ENCODE measurements at regions not wholly inside any gene's neighbourhood (a gene's known extent, or its start where the extent isn't known, plus 50 kb on each side); places are given as distances from the start of the nearest gene placed in this dataset.

GRCh38 chr22:27667121-27667843 is 134.3 kb downstream of the MN1 start:
- DNase-seq (ENCODE audit: low spot score), result no peak

GRCh38 chr22:27668828-27669797 is 132.4 kb downstream of the MN1 start:
- peak; percentile 77 for DNase-seq (ENCODE audit: low spot score)

- no peak for DNase-seq (ENCODE audit: low spot score)
Observed at GRCh38 chr22:27669798-27670599, 131.6 kb downstream of the MN1 start.

- no peak for DNase-seq (ENCODE audit: low spot score)
Observed at GRCh38 chr22:27670701-27671412, 130.7 kb downstream of the MN1 start.

DNA sequence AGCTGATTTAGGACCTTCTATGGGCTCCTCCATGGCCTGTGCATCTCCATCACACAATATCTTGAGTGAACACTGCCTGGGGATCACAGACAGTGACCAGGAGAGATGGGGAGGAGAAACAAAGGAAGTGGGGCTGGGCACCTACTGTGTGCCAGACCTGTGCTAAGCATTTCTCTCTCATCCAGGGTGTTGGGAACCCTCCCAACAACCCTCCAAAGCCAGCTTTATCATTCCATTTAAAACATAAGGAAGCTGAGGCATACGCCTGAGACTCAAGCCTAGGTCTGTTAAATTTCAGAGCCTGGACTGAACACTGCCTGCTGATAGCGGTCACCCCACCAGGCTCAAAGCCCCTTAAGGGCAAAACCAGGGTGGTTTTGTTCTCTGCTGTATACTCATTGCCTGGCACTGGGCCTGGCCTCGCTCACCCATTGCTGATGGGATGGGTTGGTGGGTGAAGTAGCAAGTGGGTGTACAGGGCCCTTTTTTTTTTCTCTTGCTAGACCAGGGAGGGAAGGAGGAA is 130.1 kb downstream of the MN1 start:
- no peak for DNase-seq (ENCODE audit: low spot score)

DNA sequence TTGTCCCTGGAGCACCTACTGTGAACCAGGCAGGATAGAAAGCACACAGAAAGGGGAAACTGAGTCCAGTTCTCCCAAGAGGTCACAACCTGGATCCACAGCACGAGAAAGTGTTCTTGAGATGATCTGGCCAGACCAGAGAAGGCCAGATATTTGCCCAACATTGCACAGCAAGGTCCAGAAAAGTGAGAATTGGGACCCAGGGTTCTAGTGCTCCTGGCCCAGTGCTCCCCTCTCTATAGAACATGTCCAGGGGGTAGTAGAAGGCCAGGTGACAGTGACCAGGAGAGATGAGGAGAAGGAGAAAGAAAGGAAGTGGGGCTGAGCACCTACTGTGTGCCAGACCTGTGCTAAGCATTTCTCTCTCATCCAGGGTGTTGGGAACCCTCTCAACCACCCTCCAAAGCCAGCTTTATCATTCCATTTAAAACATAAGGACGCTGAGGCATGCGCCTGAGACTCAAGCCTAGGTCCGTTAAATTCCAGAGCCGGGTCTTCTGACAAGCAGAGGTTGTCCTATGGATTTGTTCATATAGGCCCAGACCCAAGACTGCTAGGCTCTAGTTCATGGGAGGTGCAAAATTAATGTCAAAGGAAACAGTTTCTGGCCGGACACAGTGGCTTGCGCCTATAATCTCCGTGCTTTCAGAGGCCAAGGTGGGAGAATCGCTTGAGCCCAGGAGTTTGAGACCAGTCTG is 128.7 kb downstream of the MN1 start:
- DNase-seq (ENCODE audit: low spot score), result no peak

- DNase-seq (ENCODE audit: low spot score), result no peak
Observed at GRCh38 chr22:27673839-27674238, 127.7 kb downstream of the MN1 start.

DNA sequence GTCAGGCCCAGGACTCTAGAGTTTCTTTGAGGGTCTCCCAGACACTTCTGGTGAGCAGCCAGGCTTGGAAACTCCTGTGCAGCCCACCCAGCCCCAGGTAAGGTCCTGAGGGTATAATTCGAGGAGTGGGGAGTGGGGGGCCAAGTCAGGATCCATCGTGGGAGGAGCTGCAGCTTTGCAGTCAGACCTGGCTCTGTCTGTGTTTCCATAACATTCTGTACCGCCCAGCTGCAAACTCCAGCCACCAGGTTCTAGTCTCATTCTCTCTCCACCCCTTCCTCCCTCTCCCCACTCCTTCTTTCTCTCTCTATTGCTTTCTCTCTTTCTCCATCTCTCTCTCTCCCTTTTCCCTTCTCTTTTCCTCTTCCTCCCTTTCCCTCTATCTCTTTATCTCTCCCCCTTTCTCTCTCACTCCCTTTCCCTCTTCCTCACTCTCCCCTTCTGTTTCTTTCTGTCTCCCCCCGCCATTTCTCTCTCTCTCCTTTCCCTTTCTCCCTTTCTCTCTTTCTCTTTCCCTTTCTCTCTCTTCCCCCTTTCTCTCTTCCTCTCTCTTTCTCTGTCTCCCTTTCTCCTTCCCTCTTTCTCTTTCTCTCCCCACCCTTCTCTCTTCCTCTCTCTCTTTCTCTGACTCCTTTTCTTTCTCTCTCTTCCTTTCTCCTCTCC is 127.2 kb downstream of the MN1 start:
- DNase-seq (ENCODE audit: low spot score), result no peak

DNA sequence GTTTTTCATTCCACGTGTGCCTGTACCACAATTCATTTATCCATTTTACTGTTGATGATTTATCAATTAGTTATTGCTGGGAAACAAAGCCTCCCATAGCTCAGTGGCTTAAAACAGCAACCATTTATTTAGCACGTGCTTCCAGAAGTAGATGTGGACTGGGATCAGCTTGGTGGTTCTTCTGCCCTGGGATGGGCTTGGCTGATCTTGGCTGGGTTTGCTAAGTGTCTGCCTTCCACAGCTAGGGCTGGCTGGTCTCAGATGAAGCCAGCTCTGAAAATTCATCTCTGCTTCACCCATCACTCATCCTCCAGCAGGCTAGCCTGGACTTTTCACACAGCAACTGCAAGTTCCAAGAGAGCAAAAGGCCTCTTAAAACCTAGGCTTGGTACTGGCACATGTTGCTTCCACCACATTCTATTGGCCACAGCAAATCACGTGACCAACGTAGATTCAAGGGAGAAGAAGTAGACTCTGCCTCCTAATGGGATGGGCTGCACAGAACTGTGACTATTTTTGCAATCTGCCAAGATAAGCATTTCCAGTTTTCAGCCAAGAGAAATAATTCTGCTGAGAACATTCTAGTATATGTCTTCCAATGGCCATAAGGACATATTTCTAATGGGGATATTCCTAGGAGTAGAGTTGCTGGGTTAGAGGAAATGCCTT is 124.9 kb downstream of the MN1 start:
- DNase-seq (ENCODE audit: low spot score), result no peak

GRCh38 chr22:27677905-27678458 is 123.6 kb downstream of the MN1 start:
- DNase-seq (ENCODE audit: low spot score), result peak; percentile 37

- DNase-seq (ENCODE audit: low spot score), result no peak
Observed at GRCh38 chr22:27679176-27679575, 122.4 kb downstream of the MN1 start.

- DNase-seq (ENCODE audit: low spot score), result no peak
Observed at GRCh38 chr22:27679693-27680488, 121.7 kb downstream of the MN1 start.

DNA sequence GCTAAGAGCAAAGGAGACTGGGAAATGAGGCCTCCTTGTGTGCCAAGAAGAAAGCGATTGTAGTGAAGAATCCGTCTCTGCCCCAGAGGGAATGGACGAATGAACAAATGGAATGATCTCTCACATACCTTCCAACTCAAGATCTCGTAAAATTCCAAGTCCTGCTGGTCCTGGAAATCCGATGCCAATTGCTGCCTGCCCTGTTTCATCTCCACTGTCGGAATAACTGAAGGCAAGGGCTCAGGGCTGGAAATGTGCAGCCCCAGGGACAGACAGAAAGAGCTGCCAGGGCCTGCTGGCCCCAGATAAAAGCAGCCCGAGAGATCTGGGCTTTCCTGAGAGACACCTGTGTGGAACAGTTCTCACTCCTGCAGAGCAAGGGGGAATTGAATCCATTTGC is 120.9 kb downstream of the MN1 start:
- DNase-seq (ENCODE audit: low spot score), result no peak

GRCh38 chr22:27681037-27681436 is 120.5 kb downstream of the MN1 start:
- no peak for DNase-seq (ENCODE audit: low spot score)

- DNase-seq (ENCODE audit: low spot score), result no peak
Observed at GRCh38 chr22:27682437-27682836, 119.1 kb downstream of the MN1 start.

DNA sequence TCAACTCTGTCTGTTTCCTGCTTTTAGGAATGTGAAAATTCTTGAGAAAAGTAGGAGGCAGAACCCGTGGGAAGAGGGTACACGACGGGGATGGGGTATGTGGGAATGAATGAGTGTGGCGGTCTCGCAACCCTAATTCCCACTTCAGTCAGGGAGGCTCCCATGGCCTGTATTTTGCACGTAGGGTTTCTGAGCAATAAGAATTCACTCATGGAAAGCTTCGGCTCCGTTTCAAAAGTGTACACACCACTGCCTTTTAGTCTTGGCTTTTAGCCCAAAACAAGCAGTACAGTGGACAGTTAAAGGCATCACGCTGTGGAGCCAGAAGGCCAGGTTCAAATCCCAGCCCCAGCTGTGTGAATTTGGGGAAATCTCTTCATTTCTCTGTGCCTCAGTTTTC is 116.7 kb downstream of the MN1 start:
- DNase-seq (ENCODE audit: low spot score), result no peak

DNA sequence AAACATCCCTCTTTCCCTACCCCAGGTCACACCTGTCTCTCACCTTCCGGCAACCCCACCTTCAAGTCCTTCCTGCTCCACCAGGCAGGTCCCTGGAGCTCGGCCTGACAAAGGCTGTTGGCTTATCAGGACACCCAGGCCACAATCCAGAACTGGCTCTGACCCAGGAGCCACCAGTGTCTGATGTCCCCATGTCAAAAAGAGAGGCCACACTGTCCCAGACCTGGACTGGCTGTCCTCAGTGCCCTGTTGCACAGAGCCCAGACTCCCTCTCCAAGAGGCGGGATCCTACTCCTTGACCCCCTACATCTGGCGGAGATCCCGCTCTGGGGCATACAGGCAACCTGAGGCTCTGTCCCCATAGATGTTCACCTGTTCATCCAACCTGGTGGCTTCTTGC is 116.0 kb downstream of the MN1 start:
- no peak for DNase-seq (ENCODE audit: low spot score)

GRCh38 chr22:27685970-27686369 is 115.6 kb downstream of the MN1 start:
- DNase-seq (ENCODE audit: low spot score), result no peak

GRCh38 chr22:27686534-27686933 is 115.0 kb downstream of the MN1 start:
- DNase-seq (ENCODE audit: low spot score), result peak; percentile 87
